ENCODE measurements at regions not wholly inside any gene's neighbourhood (a gene's known extent, or its start where the extent isn't known, plus 50 kb on each side); places are given as distances from the start of the nearest gene placed in this dataset.

DNA sequence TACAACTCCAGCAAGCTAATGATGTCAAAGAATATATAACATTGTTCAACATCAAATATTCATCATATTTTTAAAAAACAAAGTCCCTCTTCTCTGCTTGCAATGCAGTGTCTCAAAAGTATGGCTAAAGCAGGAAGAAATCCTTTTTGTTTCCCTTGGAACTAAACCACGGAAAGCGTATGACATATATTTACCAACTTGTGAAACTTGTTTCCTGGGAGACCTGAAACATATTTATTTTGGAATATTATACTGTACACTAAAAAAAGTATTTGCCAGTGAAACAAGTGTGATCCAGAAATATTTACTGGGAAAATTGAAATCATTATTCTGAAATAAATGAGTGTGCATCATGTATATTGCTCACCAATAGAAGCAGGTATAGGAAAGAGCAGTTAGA is 156.0 kb upstream of the ANKRD50 start:
- TF ChIP-seq, protein P1, sequence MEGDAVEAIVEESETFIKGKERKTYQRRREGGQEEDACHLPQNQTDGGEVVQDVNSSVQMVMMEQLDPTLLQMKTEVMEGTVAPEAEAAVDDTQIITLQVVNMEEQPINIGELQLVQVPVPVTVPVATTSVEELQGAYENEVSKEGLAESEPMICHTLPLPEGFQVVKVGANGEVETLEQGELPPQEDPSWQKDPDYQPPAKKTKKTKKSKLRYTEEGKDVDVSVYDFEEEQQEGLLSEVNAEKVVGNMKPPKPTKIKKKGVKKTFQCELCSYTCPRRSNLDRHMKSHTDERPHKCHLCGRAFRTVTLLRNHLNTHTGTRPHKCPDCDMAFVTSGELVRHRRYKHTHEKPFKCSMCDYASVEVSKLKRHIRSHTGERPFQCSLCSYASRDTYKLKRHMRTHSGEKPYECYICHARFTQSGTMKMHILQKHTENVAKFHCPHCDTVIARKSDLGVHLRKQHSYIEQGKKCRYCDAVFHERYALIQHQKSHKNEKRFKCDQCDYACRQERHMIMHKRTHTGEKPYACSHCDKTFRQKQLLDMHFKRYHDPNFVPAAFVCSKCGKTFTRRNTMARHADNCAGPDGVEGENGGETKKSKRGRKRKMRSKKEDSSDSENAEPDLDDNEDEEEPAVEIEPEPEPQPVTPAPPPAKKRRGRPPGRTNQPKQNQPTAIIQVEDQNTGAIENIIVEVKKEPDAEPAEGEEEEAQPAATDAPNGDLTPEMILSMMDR (IDR thresholded peaks at IDR 0.05) = no peak
- TF ChIP-seq POLR2A (IDR thresholded peaks at IDR 0.05) = no peak

All from lower leg skin (tissue), 3 donors.